LNCAP (cell line): ENCODE measurements at regions not wholly inside any gene's neighbourhood (a gene's known extent, or its start where the extent isn't known, plus 50 kb on each side); places are given as distances from the start of the nearest gene placed in this dataset.

ENCODE experiments used
- CTCF ChIP-seq: fragments of 450-650 bp; IDR thresholded peaks from 2 replicates; pipeline ENCODE4 v1.5.1; 2017; ENCODE audit warnings: mild to moderate bottlenecking

- TF ChIP-seq CTCF: no peak
Measured at GRCh38 chr15:29880886-29881285, 58.6 kb upstream of the TJP1 start.

- no peak for TF ChIP-seq CTCF
Measured at GRCh38 chr15:29880341-29880740, 58.1 kb upstream of the TJP1 start.

- TF ChIP-seq CTCF: no peak
Measured at GRCh38 chr15:29874977-29875376, 52.7 kb upstream of the TJP1 start.

- TF ChIP-seq CTCF: no peak
Measured at GRCh38 chr15:29873947-29874411, 51.7 kb upstream of the TJP1 start.

- no peak for TF ChIP-seq CTCF
Measured at GRCh38 chr15:29873264-29873663, 51.0 kb upstream of the TJP1 start.

GRCh38 chr15:29872716-29873115 lies 50.4 kb upstream of the TJP1 start:
- TF ChIP-seq CTCF: no peak
